ENCODE measurements at regions not wholly inside any gene's neighbourhood (a gene's known extent, or its start where the extent isn't known, plus 50 kb on each side); places are given as distances from the start of the nearest gene placed in this dataset.

DNA sequence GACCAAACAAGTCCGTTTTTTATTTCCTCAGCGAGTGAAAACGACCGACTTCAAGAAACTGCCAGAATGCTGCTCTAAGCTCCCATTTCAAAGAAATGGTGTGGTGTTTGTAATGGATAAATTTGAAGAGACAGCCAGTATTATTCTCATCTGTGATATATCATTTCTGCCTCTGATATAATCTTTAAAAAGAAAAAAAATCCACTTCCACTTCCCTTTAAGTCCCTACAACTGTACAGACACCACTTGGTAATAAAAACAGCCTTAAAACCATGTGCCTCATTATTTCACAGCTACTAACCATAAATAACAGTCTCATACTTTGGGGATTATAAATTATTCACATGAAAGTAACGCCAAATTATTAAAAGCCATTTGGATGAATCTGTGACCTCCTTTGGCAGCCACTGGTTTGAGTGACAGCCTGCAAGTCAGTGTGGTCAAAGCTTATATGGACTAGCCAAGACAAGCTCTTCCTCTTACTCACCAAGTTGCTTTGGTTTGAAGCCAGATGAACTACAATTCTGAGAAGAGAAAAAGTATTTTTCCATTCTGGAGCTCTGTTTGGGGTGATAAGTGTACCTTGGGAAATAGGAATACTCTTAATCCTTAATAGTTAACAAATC, 168.0 kb downstream of the SHOX2 start:
- no peak overlapping the region for H3K4me2 ChIP-seq (ENCODE audit: low read depth, low read length, poor library complexity, severe bottlenecking)
- H2AFZ ChIP-seq (ENCODE audit: low read length), result no peak overlapping the region
- no peak overlapping the region for H3K27ac ChIP-seq (ENCODE audit: low read length)
- H3K9ac ChIP-seq (ENCODE audit: low read length), result no peak overlapping the region
- H3K9me3 ChIP-seq (ENCODE audit: low read length), result no peaks in the 10 kb centered on the region
- DNase-seq, result peak; percentile 27
- H3K9me2 ChIP-seq (replicated peaks; ENCODE audit: insufficient read depth, low read length), result no peaks in the 10 kb centered on the region
- no peaks in the 10 kb centered on the region for H3K36me3 ChIP-seq (ENCODE audit: insufficient read depth, low read length)
- no peak overlapping the region for H3K4me3 ChIP-seq (ENCODE audit: low read length)
- no peaks in the 10 kb centered on the region for H3K79me2 ChIP-seq (ENCODE audit: low read length)
- no peaks in the 10 kb centered on the region for H4K20me1 ChIP-seq (ENCODE audit: insufficient read depth, low read depth, low read length)
- no peaks in the 10 kb centered on the region for H3K27me3 ChIP-seq (ENCODE audit: low read length)
- no peaks in the 10 kb centered on the region for H3K4me1 ChIP-seq (ENCODE audit: low read length)

DNA sequence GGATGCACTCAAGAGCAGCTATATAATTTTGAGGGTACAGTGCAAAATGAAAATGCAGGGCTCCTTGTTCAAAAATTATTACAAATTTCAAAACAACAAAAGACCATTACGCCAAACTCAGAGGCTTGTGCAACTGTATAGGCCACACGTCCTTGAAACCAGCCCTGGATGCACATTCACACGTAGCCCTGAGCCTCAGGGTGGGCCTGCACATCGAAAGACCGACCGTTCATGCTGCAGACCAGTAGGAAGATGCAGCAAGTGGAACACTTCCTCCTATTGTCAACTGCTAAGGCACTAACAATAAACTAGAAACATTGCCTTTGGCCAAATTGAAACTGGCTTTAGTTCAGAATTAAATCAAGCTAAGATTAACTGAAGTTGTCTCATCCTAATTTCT, 174.7 kb downstream of the SHOX2 start:
- no peak overlapping the region for H3K4me3 ChIP-seq (ENCODE audit: low read length)
- no peak overlapping the region for H3K4me2 ChIP-seq (ENCODE audit: low read depth, low read length, poor library complexity, severe bottlenecking)
- H3K9me3 ChIP-seq (ENCODE audit: low read length), result no peaks in the 10 kb centered on the region
- H2AFZ ChIP-seq (ENCODE audit: low read length), result no peak overlapping the region
- no peaks in the 10 kb centered on the region for H3K27me3 ChIP-seq (ENCODE audit: low read length)
- H3K9me2 ChIP-seq (replicated peaks; ENCODE audit: insufficient read depth, low read length), result no peaks in the 10 kb centered on the region
- H3K4me1 ChIP-seq (ENCODE audit: low read length), result no peaks in the 10 kb centered on the region
- H3K27ac ChIP-seq (ENCODE audit: low read length), result no peak overlapping the region
- no peak overlapping the region for H3K9ac ChIP-seq (ENCODE audit: low read length)
- no peaks in the 10 kb centered on the region for H3K79me2 ChIP-seq (ENCODE audit: low read length)
- DNase-seq, result no peak
- no peaks in the 10 kb centered on the region for H3K36me3 ChIP-seq (ENCODE audit: insufficient read depth, low read length)
- H4K20me1 ChIP-seq (ENCODE audit: insufficient read depth, low read depth, low read length), result no peaks in the 10 kb centered on the region

DNA sequence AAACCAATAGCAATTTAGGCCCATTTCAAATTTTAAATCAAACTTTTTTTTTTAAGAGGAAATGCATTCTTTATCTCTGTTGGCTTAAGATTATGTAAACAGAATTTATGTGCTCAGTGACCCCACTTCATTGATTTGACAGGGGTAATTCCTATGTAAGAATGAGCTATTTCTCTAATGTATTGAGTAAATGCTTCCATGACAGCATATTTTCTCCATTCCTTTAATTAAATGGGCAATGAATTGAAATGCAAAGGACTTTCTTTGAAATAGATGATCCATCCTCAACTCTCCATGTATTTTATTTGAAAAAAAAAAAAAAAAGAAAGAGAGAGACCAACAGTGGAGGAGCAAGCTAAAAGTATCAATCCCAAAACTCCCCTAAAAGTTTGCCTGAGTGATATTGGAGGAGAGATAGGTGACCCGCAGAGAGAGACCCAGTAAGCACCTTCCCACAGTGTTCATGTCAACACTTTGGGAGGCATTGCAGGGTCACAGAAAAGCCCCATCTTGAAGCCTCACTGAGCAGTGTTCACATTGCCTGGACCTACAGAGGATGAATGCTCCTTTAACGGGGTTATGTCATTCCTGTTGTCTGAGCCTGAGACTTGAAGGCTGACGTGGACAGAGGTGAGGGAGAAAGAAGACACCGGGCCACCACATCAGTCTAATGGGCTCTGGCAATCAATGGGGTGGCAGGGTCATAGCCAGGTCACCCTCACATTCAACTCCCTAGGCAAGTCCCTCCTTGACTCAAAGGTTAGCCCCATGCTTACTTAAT, 176.0 kb downstream of the SHOX2 start:
- H3K27me3 ChIP-seq (ENCODE audit: low read length), result no peaks in the 10 kb centered on the region
- H3K9me3 ChIP-seq (ENCODE audit: low read length), result no peaks in the 10 kb centered on the region
- H3K4me2 ChIP-seq (ENCODE audit: low read depth, low read length, poor library complexity, severe bottlenecking), result no peak overlapping the region
- H3K9ac ChIP-seq (ENCODE audit: low read length), result no peak overlapping the region
- no peak overlapping the region for H2AFZ ChIP-seq (ENCODE audit: low read length)
- H3K27ac ChIP-seq (ENCODE audit: low read length), result no peak overlapping the region
- H3K4me3 ChIP-seq (ENCODE audit: low read length), result no peak overlapping the region
- H3K36me3 ChIP-seq (ENCODE audit: insufficient read depth, low read length), result no peaks in the 10 kb centered on the region
- DNase-seq, result no peak
- no peaks in the 10 kb centered on the region for H3K4me1 ChIP-seq (ENCODE audit: low read length)
- no peaks in the 10 kb centered on the region for H3K9me2 ChIP-seq (replicated peaks; ENCODE audit: insufficient read depth, low read length)
- H3K79me2 ChIP-seq (ENCODE audit: low read length), result no peaks in the 10 kb centered on the region
- H4K20me1 ChIP-seq (ENCODE audit: insufficient read depth, low read depth, low read length), result no peaks in the 10 kb centered on the region

DNA sequence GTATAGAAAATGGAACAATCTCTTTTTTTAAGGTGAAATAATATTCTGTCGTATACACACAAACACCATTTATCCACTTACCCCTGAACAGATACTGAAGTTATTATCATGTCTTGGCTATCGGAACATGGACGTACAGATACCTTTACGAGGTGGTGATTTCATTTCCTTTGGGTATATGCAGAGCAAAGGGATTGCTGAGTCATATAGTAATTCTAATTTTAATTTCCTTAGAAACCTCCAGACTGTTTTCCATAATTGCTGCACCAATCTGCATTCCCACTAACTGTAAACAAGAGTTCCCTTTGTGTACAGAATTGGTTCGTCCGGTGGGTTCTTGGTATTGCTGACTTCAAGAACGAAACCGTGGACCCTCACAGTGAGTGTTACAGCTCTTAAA, 179.4 kb downstream of the SHOX2 start:
- no peaks in the 10 kb centered on the region for H3K4me1 ChIP-seq (ENCODE audit: low read length)
- no peak overlapping the region for H3K4me3 ChIP-seq (ENCODE audit: low read length)
- no peak overlapping the region for H3K9ac ChIP-seq (ENCODE audit: low read length)
- no peaks in the 10 kb centered on the region for H3K36me3 ChIP-seq (ENCODE audit: insufficient read depth, low read length)
- no peaks in the 10 kb centered on the region for H4K20me1 ChIP-seq (ENCODE audit: insufficient read depth, low read depth, low read length)
- no peak overlapping the region for H2AFZ ChIP-seq (ENCODE audit: low read length)
- no peak for DNase-seq
- no peaks in the 10 kb centered on the region for H3K27me3 ChIP-seq (ENCODE audit: low read length)
- H3K27ac ChIP-seq (ENCODE audit: low read length), result no peak overlapping the region
- no peaks in the 10 kb centered on the region for H3K9me3 ChIP-seq (ENCODE audit: low read length)
- no peaks in the 10 kb centered on the region for H3K79me2 ChIP-seq (ENCODE audit: low read length)
- no peak overlapping the region for H3K4me2 ChIP-seq (ENCODE audit: low read depth, low read length, poor library complexity, severe bottlenecking)
- no peaks in the 10 kb centered on the region for H3K9me2 ChIP-seq (replicated peaks; ENCODE audit: insufficient read depth, low read length)

DNA sequence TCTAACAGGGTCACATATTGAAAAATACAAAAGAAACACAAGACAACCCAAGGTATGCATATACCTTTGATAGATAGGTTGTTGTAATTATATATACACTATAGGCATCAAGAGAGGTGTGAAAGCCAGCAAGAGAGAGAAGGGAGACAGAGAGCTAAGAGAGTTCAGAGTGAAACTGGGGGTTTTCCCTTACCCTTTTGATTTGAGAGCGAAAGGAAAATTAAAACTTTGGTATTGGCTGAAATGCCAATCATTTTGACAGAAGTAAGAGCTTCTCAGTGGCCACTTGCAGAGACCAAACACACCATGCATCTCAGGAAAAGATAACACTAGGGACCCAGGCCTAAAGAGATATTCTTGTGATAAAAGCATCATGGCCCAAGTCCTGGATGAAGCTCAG, 183.6 kb downstream of the SHOX2 start:
- Histone ChIP-seq H3K4me3 (ENCODE audit: low read length) (no peak overlapping the region), H2AFZ (ENCODE audit: low read length) (no peak overlapping the region), H4K20me1 (ENCODE audit: insufficient read depth, low read depth, low read length) (no peaks in the 10 kb centered on the region), H3K9ac (ENCODE audit: low read length) (no peak overlapping the region), H3K79me2 (ENCODE audit: low read length) (no peaks in the 10 kb centered on the region), H3K4me2 (ENCODE audit: low read depth, low read length, poor library complexity, severe bottlenecking) (no peak overlapping the region), H3K4me1 (ENCODE audit: low read length) (no peaks in the 10 kb centered on the region), H3K36me3 (ENCODE audit: insufficient read depth, low read length) (no peaks in the 10 kb centered on the region), H3K9me3 (ENCODE audit: low read length) (no peaks in the 10 kb centered on the region), H3K27ac (ENCODE audit: low read length) (no peak overlapping the region), H3K9me2 (replicated peaks; ENCODE audit: insufficient read depth, low read length) (no peaks in the 10 kb centered on the region), H3K27me3 (ENCODE audit: low read length) (no peaks in the 10 kb centered on the region)
- DNase-seq, result no peak

DNA sequence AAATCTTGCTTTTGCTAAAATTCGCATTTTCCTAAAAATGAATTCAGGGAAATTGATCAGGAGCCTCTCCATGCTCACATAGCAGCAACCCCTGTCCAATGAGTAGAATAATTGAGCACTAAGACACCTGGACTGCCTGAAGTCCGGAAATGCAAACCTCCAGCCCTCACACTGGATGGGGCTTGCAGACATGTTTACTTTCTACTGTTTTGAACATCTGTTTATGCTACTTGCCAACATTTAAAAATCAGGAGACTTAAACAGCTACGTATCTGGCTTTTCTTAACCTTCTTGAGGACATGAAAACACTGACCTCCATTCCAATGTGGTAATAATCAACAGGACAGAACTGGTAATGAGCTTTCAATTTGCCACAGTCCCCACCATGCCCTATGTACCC, 184.4 kb downstream of the SHOX2 start:
- Histone ChIP-seq H3K36me3 (ENCODE audit: insufficient read depth, low read length) (no peaks in the 10 kb centered on the region), H3K4me3 (ENCODE audit: low read length) (no peak overlapping the region), H3K9ac (ENCODE audit: low read length) (no peak overlapping the region), H3K4me2 (ENCODE audit: low read depth, low read length, poor library complexity, severe bottlenecking) (no peak overlapping the region), H4K20me1 (ENCODE audit: insufficient read depth, low read depth, low read length) (no peaks in the 10 kb centered on the region), H3K79me2 (ENCODE audit: low read length) (no peaks in the 10 kb centered on the region), H3K4me1 (ENCODE audit: low read length) (no peaks in the 10 kb centered on the region), H3K27ac (ENCODE audit: low read length) (no peak overlapping the region), H3K27me3 (ENCODE audit: low read length) (no peaks in the 10 kb centered on the region), H2AFZ (ENCODE audit: low read length) (no peak overlapping the region), H3K9me2 (replicated peaks; ENCODE audit: insufficient read depth, low read length) (no peaks in the 10 kb centered on the region), H3K9me3 (ENCODE audit: low read length) (no peaks in the 10 kb centered on the region)
- DNase-seq, result no peak

DNA sequence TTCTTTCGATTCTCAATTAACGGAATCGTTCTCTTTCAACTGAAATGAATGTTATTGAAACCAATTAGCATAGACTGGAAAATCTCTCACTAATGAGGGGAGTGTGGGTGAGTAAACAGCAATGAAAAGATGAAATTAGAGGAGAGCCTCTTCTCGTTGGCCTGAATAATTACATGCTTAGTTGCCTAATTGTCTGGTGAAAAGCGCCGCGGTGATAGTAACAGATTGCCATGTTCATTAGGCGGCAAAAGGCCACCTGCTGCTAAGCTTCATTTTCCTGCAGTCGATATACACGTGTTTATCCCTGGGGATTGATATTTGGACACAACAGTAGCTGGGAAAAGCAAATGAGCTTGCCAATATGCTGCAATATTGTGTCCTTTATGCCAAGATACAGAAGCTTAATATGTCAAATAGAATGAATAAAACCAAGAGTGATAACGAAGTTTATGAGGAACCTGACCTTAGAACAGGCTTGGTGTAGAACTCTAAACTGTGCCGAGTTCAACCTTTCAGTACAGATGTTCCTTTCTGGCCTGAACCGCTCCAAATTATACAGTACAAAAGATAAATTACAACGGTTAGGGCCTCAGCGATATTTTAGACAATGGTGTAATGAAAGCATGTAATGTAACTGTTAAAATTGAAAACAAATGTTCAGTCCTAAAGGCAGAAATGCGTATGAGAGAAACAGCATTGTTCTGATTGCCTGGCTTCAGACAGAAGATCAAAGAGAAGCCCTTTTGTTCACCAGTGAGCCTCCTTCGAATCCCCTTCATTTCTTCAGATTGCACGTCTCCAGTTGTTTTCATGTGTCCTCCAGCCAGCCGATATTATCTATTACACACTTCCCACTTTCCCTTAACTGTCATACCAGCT, 185.2 kb downstream of the SHOX2 start:
- Histone ChIP-seq H3K9ac (ENCODE audit: low read length) (no peak overlapping the region), H3K4me1 (ENCODE audit: low read length) (no peaks in the 10 kb centered on the region), H3K9me3 (ENCODE audit: low read length) (no peaks in the 10 kb centered on the region), H3K27me3 (ENCODE audit: low read length) (no peaks in the 10 kb centered on the region), H4K20me1 (ENCODE audit: insufficient read depth, low read depth, low read length) (no peaks in the 10 kb centered on the region), H3K36me3 (ENCODE audit: insufficient read depth, low read length) (no peaks in the 10 kb centered on the region), H3K27ac (ENCODE audit: low read length) (no peak overlapping the region), H3K9me2 (replicated peaks; ENCODE audit: insufficient read depth, low read length) (no peaks in the 10 kb centered on the region), H3K4me2 (ENCODE audit: low read depth, low read length, poor library complexity, severe bottlenecking) (no peak overlapping the region), H3K79me2 (ENCODE audit: low read length) (no peaks in the 10 kb centered on the region), H3K4me3 (ENCODE audit: low read length) (no peak overlapping the region), H2AFZ (ENCODE audit: low read length) (no peak overlapping the region)
- no peak for DNase-seq

DNA sequence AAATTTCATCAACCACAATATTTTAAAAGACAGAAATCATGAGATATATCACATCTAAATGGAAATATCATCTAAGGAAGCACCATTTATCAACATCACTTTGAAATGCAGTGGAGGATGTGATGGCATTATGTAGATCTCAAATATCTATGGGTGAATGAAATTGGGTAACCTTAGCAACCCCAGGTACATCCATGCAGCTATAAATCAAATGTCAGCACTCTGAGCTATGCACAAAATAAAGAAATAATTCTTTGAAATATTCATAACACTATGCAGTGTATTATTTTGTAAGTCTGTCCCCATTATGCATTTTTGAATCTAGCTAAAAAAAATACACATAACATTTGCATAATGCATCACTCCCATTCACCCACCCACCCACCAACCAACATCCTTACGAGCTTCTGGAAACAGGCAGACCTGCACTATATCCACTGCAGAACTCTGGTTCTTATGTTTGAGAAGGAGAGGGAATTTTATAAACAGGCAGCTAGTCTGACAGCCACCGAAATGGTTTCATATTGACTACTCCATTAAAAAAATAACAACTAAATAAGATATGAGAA, 186.8 kb downstream of the SHOX2 start:
- Histone ChIP-seq H3K9ac (ENCODE audit: low read length) (no peak overlapping the region), H3K4me2 (ENCODE audit: low read depth, low read length, poor library complexity, severe bottlenecking) (no peak overlapping the region), H3K79me2 (ENCODE audit: low read length) (no peaks in the 10 kb centered on the region), H3K9me2 (replicated peaks; ENCODE audit: insufficient read depth, low read length) (no peaks in the 10 kb centered on the region), H3K36me3 (ENCODE audit: insufficient read depth, low read length) (no peaks in the 10 kb centered on the region), H3K4me3 (ENCODE audit: low read length) (no peak overlapping the region), H3K9me3 (ENCODE audit: low read length) (no peaks in the 10 kb centered on the region), H2AFZ (ENCODE audit: low read length) (no peak overlapping the region), H3K4me1 (ENCODE audit: low read length) (no peaks in the 10 kb centered on the region), H3K27me3 (ENCODE audit: low read length) (no peaks in the 10 kb centered on the region), H4K20me1 (ENCODE audit: insufficient read depth, low read depth, low read length) (no peaks in the 10 kb centered on the region), H3K27ac (ENCODE audit: low read length) (no peak overlapping the region)
- DNase-seq, result no peak

Measured in Karpas-422 (cell line).